Transverse colon (tissue), 4 donors: ENCODE measurements at regions not wholly inside any gene's neighbourhood (a gene's known extent, or its start where the extent isn't known, plus 50 kb on each side); places are given as distances from the start of the nearest gene placed in this dataset.

ENCODE experiments used
- DNase-seq: peaks from one replicate; pipeline ENCODE4 v3.0.0-alpha.2; 2019
- H3K27ac ChIP-seq, 4 donors: fragments of 200-600 bp; sonication (generic); 2 replicates each; pipeline ENCODE4 v1.5.1; 2016 to 2018; ENCODE audit warnings: inconsistent platforms in 4 of 4
- H3K27me3 ChIP-seq: fragments of 200-600 bp; sonication (generic); 2 replicates; pipeline ENCODE4 v1.5.1; 2017; ENCODE audit warnings: inconsistent platforms
- H3K36me3 ChIP-seq, 4 donors: fragments of 200-600 bp; sonication (generic); 2 replicates each; pipeline ENCODE4 v1.5.1; 2017 to 2019; ENCODE audit warnings: inconsistent platforms in 4 of 4
- H3K4me1 ChIP-seq, 4 donors: fragments of 200-600 bp; sonication (generic); 2 replicates each; pipeline ENCODE4 v1.5.1; 2017 to 2020; ENCODE audit warnings: inconsistent platforms in 4 of 4
- H3K4me3 ChIP-seq, 4 donors: fragments of 200-600 bp; sonication (generic); 1 replicate in 1 of 4; 2 replicates in 3 of 4; pipeline versions ENCODE4 v1.5.1 to v1.6.1; 2017 to 2019; ENCODE audit warnings: inconsistent platforms in 4 of 4
- H3K9me3 ChIP-seq, 2 donors: fragments of 200-600 bp; sonication (generic); 2 replicates each; pipeline ENCODE4 v1.5.1; 2017 to 2019; ENCODE audit warnings: inconsistent platforms in 2 of 2
- EP300 ChIP-seq: sonication (generic); formaldehyde crosslinking; IDR thresholded peaks from one replicate; pipeline ENCODE4 v1.6.1; 2017; ENCODE audit warnings: antibody characterized with exemption, low read depth
- POLR2A ChIP-seq: fragments of 450-650 bp; IDR thresholded peaks from one replicate; pipeline ENCODE4 v1.6.1; 2016; ENCODE audit warnings: antibody characterized with exemption, mild to moderate bottlenecking, moderate library complexity
- POLR2AphosphoS5 ChIP-seq, 3 donors: sonication (generic); formaldehyde crosslinking; IDR thresholded peaks; one replicate each; pipeline ENCODE4 v1.6.1; 2016; ENCODE audit warnings: antibody characterized with exemption in 3 of 3
- WGBS, 2 donors: methylation state at CpG; one replicate each; pipeline ENCODE4 v1.1.5; 2018; ENCODE audit warnings: low coverage in 1 of 2; 5-methylcytosine and 5-hydroxymethylcytosine counted together
- in situ Hi-C, 4 donors: fragments of 200-750 bp; cut with MboI; loops; one replicate each; pipeline versions ENCODE4 v1.15.0 to v1.15.1; 2017; ENCODE audit warnings: low sequenced_read_pairs in 3 of 4, low pct_ligation_motif_present in 1 of 4, low pct_unique_long_range_greater_than_20kb in 1 of 4
- intact Hi-C: fragments of 100-400 bp; cut with DNase I; formaldehyde crosslinking; loops from one replicate; pipeline ENCODE4 v1.15.1; 2023; ENCODE audit warnings: low total_unique reads
- TF ChIP-seq, protein P1 (sequence below), 5 experiments: fragments of 200-600 bp in 3 of 5; fragments of 450-650 bp in 2 of 5; sonication (generic) in 3 of 5; IDR thresholded peaks; 1 replicate in 2 of 5; 2 replicates in 3 of 5; pipeline ENCODE4 v1.5.1; 2016 to 2017; ENCODE audit warnings: antibody characterized with exemption in 5 of 5, inconsistent platforms in 3 of 5, mild to moderate bottlenecking in 2 of 5, moderate library complexity in 1 of 5

DNA sequence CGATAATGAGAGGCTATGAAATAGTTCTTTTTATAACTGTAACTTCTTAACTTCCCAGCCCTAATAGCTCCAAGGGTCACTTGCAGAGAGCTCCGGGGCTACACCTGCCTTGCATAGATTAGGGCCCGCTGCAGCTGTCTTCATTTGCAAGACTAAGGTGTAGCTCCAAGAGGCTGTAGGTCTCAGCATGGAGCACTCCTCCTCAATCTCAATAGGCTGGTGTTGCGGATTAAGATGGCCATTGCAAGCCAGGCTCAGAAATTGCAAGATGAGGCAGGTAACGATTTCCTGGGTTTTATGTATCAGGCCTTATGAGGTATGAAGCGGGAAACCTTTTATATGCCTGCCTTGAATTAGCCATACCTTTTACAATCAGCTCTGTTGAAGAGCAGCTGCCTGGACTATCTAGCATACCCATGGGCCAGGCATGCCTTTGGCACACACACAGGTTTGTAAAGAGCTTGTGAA is 185.7 kb downstream of the TM9SF2 start:
- peak overlapping the region; percentile 39 to 64 (median 50) for H3K27ac ChIP-seq
- DNase-seq: peak; percentile 60
- H3K4me1 ChIP-seq: peaks cover 0 to 24% (median 15%) of the 10 kb centered on the region in 4 donors
- intact Hi-C loops: no loop called here
- TF ChIP-seq EP300: no peak
- no peaks in the 10 kb centered on the region for H3K27me3 ChIP-seq
- no peaks in the 10 kb centered on the region for H3K36me3 ChIP-seq
- no peak overlapping the region for H3K4me3 ChIP-seq
- 56 to 62% methylated on average over 2 to 6 of the region's 6 CpGs for WGBS, 2 donors
- H3K9me3 ChIP-seq: no peaks in the 10 kb centered on the region
- in situ Hi-C loops: no loop called here

DNA sequence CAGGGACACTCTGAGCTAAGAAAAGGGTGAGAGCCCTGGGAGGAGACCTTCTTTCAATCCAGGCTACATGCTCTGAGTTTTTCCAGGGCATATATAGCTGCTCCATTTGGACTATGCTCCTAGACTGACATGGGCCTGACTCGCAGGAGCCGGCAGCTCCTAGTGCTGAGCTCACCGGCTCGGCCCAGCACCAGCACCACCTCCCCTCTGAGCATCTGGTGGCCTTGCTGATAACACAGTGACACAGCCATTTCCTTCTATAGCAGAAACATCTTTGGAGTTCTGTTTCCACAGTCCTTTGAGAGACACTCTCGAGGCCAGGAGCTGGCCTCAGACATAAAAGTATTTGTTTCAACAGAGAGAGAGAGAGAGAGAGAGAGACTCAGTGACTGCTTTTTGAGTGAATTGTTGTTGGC is 184.9 kb downstream of the TM9SF2 start:
- 13 to 52% methylated on average over 1 to 5 of the region's 5 CpGs for WGBS, 2 donors
- Histone ChIP-seq H3K4me1 (peaks cover 0 to 24% (median 15%) of the 10 kb centered on the region in 4 donors), H3K9me3 (no peaks in the 10 kb centered on the region), H3K27ac (peak overlapping the region; percentile 39 to 64 (median 50)), H3K4me3 (no peak overlapping the region), H3K36me3 (no peaks in the 10 kb centered on the region), H3K27me3 (no peaks in the 10 kb centered on the region)
- no peak for TF ChIP-seq EP300
- TF ChIP-seq POLR2A: peak; percentile 14
- peak in 1 of 3 donors; percentile 7 for TF ChIP-seq POLR2AphosphoS5 (IDR thresholded peaks at IDR 0.05)
- TF ChIP-seq, protein P1, sequence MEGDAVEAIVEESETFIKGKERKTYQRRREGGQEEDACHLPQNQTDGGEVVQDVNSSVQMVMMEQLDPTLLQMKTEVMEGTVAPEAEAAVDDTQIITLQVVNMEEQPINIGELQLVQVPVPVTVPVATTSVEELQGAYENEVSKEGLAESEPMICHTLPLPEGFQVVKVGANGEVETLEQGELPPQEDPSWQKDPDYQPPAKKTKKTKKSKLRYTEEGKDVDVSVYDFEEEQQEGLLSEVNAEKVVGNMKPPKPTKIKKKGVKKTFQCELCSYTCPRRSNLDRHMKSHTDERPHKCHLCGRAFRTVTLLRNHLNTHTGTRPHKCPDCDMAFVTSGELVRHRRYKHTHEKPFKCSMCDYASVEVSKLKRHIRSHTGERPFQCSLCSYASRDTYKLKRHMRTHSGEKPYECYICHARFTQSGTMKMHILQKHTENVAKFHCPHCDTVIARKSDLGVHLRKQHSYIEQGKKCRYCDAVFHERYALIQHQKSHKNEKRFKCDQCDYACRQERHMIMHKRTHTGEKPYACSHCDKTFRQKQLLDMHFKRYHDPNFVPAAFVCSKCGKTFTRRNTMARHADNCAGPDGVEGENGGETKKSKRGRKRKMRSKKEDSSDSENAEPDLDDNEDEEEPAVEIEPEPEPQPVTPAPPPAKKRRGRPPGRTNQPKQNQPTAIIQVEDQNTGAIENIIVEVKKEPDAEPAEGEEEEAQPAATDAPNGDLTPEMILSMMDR (IDR thresholded peaks at IDR 0.05): no peak
- intact Hi-C loops (no loop called here), in situ Hi-C loops (no loop called here)
- peak; percentile 66 for DNase-seq

DNA sequence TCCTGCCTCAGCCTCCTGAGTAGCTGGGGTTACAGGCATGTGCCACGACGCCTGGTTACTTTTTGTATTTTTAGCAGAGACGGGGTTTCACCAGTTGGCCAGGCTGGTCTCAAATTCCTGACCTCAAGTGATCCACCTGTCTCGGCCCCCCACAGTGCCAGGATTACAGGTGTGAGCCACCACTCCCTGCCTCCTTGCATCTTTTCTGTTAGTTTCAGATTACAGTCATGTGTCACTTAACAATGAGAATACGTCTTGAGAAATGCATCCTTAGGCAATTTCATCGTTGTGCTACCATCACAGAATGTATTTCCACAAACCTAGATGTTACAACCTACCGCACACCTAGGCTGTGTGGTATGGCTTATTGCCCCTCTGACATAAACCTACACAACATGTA is 180.4 kb downstream of the TM9SF2 start:
- H3K27ac ChIP-seq: no peak overlapping the region
- H3K27me3 ChIP-seq: no peaks in the 10 kb centered on the region
- in situ Hi-C loops: no loop called here
- DNase-seq: no peak
- TF ChIP-seq, protein P1 (IDR thresholded peaks at IDR 0.05): no peak
- TF ChIP-seq EP300 (no peak), POLR2A (no peak), POLR2AphosphoS5 (IDR thresholded peaks at IDR 0.05) (no peak)
- H3K4me3 ChIP-seq: no peak overlapping the region
- H3K4me1 ChIP-seq: peaks cover 5 to 26% (median 20%) of the 10 kb centered on the region in 4 donors
- H3K36me3 ChIP-seq: no peaks in the 10 kb centered on the region
- no peaks in the 10 kb centered on the region for H3K9me3 ChIP-seq
- intact Hi-C loops: no loop called here
- WGBS, 2 donors: 96% methylated on average over 7 of the region's 7 CpGs; no CpG with 5 or more reads in 1 of the 2 donors

DNA sequence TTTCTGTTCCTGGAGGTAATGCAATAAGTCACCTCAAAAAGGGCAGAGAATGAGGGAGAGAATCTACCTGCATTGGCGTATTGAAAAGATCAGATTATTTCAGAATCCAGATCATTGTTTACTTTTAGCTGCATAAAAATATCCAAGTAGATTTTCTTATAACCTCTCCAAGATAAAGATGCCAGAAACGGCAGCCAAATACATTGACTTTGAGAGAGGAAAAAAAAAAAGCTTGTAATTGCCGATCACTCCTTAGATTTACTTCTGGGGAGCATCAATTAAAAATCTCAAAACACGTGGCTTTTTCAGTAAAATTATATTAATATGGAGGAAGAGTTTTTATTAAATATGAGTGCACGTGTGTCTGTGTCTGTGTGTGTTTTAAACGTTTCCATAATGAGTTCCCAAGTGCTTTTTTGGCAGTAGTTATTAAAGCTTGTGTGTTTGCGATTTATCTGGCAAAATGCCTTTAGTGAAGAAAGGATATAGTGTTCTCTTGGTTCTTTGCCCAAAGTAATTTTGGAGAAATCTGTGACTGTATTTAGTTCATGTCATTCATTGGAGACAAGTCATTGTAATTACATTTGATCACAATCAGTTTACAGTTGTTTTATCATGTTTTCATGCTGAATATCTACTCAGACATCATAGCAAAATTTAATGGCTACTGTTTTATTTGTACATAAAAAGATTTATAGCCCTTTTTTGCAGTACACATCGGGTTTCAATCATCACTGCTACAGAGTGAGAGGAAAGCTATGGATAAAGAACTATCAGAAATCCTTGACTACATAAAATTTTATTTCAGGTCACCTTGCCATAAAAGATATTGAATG is 176.1 kb downstream of the TM9SF2 start:
- WGBS, 2 donors: 35% methylated on average over 8 of the region's 8 CpGs

More for the DNA sequence above, 176.1 kb downstream of the TM9SF2 start:
- Histone ChIP-seq H3K27me3 (no peaks in the 10 kb centered on the region), H3K36me3 (no peaks in the 10 kb centered on the region), H3K27ac (no peak overlapping the region), H3K4me3 (no peak overlapping the region), H3K9me3 (no peaks in the 10 kb centered on the region), H3K4me1 (peaks cover 5 to 16% (median 10%) of the 10 kb centered on the region in 4 donors)
- in situ Hi-C loops: no loop called here
- DNase-seq: no peak
- TF ChIP-seq POLR2A: no peak
- TF ChIP-seq, protein P1 (IDR thresholded peaks at IDR 0.05): no peak
- no peak for TF ChIP-seq EP300
- TF ChIP-seq POLR2AphosphoS5 (IDR thresholded peaks at IDR 0.05): no peak
- intact Hi-C loops: no loop called here
